ENCODE measurements at regions not wholly inside any gene's neighbourhood (a gene's known extent, or its start where the extent isn't known, plus 50 kb on each side); places are given as distances from the start of the nearest gene placed in this dataset.

DNA sequence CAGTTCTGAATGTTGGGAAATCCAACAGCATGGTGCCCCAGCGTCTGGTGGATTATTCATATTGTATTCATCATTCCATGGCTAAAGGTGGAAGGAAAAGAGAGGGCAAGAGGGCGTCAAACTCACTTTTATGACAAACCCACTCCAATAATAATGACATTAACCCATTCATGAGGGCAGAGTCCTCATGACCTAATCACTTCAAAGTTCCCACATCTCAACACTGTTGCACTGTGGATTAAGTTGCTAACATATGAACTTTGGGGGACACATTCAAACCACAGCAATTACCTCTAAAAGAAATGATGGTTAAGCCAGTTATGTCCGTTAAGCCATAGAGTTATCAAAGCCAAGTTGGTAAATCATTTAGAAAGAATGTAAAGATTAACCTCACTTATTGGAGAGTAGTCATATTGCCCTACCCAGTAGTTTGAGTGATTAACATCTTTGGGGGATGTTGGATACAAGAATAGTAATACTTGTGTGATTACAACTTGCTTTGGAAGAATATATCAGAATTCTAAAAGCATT lies 212.4 kb upstream of the FLRT2 start:
- TF ChIP-seq, protein P1, sequence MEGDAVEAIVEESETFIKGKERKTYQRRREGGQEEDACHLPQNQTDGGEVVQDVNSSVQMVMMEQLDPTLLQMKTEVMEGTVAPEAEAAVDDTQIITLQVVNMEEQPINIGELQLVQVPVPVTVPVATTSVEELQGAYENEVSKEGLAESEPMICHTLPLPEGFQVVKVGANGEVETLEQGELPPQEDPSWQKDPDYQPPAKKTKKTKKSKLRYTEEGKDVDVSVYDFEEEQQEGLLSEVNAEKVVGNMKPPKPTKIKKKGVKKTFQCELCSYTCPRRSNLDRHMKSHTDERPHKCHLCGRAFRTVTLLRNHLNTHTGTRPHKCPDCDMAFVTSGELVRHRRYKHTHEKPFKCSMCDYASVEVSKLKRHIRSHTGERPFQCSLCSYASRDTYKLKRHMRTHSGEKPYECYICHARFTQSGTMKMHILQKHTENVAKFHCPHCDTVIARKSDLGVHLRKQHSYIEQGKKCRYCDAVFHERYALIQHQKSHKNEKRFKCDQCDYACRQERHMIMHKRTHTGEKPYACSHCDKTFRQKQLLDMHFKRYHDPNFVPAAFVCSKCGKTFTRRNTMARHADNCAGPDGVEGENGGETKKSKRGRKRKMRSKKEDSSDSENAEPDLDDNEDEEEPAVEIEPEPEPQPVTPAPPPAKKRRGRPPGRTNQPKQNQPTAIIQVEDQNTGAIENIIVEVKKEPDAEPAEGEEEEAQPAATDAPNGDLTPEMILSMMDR (IDR thresholded peaks at IDR 0.05; ENCODE audit: poor library complexity) = no peak
- no peak for TF ChIP-seq EZH2 (IDR thresholded peaks at IDR 0.05; ENCODE audit: borderline replicate concordance)
